ENCODE measurements at regions not wholly inside any gene's neighbourhood (a gene's known extent, or its start where the extent isn't known, plus 50 kb on each side); places are given as distances from the start of the nearest gene placed in this dataset.

GRCh38 chr3:147618691-147619090 is 209.5 kb downstream of the ZIC1 start:
- intact Hi-C loops (cut with DNase I) = no loop called here
- Histone ChIP-seq H3K4me3 (no peak overlapping the region), H3K4me1 (no peaks in the 10 kb centered on the region), H3K9me3 (no peaks in the 10 kb centered on the region), H3K36me3 (no peaks in the 10 kb centered on the region), H3K27me3 (no peaks in the 10 kb centered on the region), H3K27ac (no peak overlapping the region)
- TF ChIP-seq POLR2AphosphoS5 (IDR thresholded peaks at IDR 0.05; ENCODE audit: insufficient read depth in 1 of 2, low read depth in 1 of 2) (no peak), POLR2A (IDR thresholded peaks at IDR 0.05) (no peak)
- DNase-seq (ENCODE audit: extremely low spot score in 2 of 2) = no peak

- no peak overlapping the region for H3K4me3 ChIP-seq
- no peak overlapping the region for H3K27ac ChIP-seq
- intact Hi-C loops (cut with DNase I) = no loop called here
- no peaks in the 10 kb centered on the region for H3K9me3 ChIP-seq
- H3K27me3 ChIP-seq = no peaks in the 10 kb centered on the region
- TF ChIP-seq POLR2A (IDR thresholded peaks at IDR 0.05) (no peak), POLR2AphosphoS5 (IDR thresholded peaks at IDR 0.05; ENCODE audit: insufficient read depth in 1 of 2, low read depth in 1 of 2) (no peak)
- TF ChIP-seq, protein P1, sequence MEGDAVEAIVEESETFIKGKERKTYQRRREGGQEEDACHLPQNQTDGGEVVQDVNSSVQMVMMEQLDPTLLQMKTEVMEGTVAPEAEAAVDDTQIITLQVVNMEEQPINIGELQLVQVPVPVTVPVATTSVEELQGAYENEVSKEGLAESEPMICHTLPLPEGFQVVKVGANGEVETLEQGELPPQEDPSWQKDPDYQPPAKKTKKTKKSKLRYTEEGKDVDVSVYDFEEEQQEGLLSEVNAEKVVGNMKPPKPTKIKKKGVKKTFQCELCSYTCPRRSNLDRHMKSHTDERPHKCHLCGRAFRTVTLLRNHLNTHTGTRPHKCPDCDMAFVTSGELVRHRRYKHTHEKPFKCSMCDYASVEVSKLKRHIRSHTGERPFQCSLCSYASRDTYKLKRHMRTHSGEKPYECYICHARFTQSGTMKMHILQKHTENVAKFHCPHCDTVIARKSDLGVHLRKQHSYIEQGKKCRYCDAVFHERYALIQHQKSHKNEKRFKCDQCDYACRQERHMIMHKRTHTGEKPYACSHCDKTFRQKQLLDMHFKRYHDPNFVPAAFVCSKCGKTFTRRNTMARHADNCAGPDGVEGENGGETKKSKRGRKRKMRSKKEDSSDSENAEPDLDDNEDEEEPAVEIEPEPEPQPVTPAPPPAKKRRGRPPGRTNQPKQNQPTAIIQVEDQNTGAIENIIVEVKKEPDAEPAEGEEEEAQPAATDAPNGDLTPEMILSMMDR (IDR thresholded peaks at IDR 0.05) = no peak
- DNase-seq (ENCODE audit: extremely low spot score in 2 of 2) = no peak
- no peaks in the 10 kb centered on the region for H3K4me1 ChIP-seq
- no peaks in the 10 kb centered on the region for H3K36me3 ChIP-seq
Measured at GRCh38 chr3:147619921-147620560, 210.9 kb downstream of the ZIC1 start.

DNA sequence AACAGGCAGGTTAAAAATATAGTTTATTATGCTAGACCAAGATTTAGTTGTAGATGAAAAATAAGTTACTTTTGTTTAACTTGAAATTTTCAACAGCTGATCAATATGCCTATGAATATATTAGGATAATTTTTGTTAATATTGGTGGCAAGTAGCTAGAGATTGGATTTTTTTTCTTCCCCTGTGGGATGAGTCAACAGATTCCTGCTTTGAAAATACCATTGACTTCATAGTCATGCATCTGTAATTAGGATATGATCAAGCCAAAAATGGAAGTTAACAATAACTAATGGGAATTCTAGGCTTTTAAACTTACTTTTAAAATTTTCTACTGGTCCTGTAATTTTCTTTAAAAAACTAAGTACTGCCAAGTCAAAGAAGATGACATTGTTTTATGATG is 211.7 kb downstream of the ZIC1 start:
- no peaks in the 10 kb centered on the region for H3K36me3 ChIP-seq
- intact Hi-C loops (cut with DNase I) = no loop called here

GRCh38 chr3:147630921-147631415 is 221.8 kb downstream of the ZIC1 start:
- Histone ChIP-seq H3K4me1 (no peaks in the 10 kb centered on the region), H3K9me3 (no peaks in the 10 kb centered on the region), H3K36me3 (no peaks in the 10 kb centered on the region), H3K27me3 (no peaks in the 10 kb centered on the region), H3K27ac (no peak overlapping the region), H3K4me3 (no peak overlapping the region)
- TF ChIP-seq, protein P1 (IDR thresholded peaks at IDR 0.05) = no peak
- TF ChIP-seq POLR2A (IDR thresholded peaks at IDR 0.05) (no peak), POLR2AphosphoS5 (IDR thresholded peaks at IDR 0.05; ENCODE audit: insufficient read depth in 1 of 2, low read depth in 1 of 2) (no peak)
- DNase-seq (ENCODE audit: extremely low spot score in 2 of 2) = no peak
- intact Hi-C loops (cut with DNase I) = no loop called here

More for the DNA sequence above, 211.7 kb downstream of the ZIC1 start:
- TF ChIP-seq, protein P1 (IDR thresholded peaks at IDR 0.05) = no peak
- TF ChIP-seq POLR2AphosphoS5 (IDR thresholded peaks at IDR 0.05; ENCODE audit: insufficient read depth in 1 of 2, low read depth in 1 of 2) = no peak
- TF ChIP-seq POLR2A (IDR thresholded peaks at IDR 0.05) = no peak
- Histone ChIP-seq H3K9me3 (no peaks in the 10 kb centered on the region), H3K27me3 (no peaks in the 10 kb centered on the region), H3K4me1 (no peaks in the 10 kb centered on the region), H3K27ac (no peak overlapping the region), H3K4me3 (no peak overlapping the region)
- no peak for DNase-seq (ENCODE audit: extremely low spot score in 2 of 2)

DNA sequence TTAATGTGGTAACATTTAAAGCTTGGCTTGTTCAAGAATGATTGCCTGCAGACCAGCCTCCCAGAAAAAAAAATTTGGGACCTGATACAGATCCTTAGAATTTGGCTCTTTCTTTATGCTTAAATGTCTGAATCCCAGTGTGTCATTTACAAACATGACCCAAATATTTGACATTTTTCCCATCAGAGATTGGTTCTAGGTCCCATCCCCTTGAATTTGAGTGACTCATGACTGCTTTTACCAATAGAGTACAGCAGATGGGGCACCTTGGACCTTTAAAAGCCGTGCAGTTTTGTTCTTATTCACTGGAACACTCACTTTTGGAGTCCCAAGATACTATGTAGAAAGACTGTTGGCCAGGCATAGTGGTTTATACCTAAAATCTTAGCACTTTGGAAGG is 231.6 kb downstream of the ZIC1 start:
- Histone ChIP-seq H3K27ac (no peak overlapping the region), H3K27me3 (no peaks in the 10 kb centered on the region), H3K4me1 (no peaks in the 10 kb centered on the region), H3K4me3 (no peak overlapping the region), H3K9me3 (no peaks in the 10 kb centered on the region), H3K36me3 (no peaks in the 10 kb centered on the region)
- intact Hi-C loops (cut with DNase I) = no loop called here
- no peak for DNase-seq (ENCODE audit: extremely low spot score in 2 of 2)
- no peak for TF ChIP-seq POLR2AphosphoS5 (IDR thresholded peaks at IDR 0.05; ENCODE audit: insufficient read depth in 1 of 2, low read depth in 1 of 2)
- TF ChIP-seq, protein P1 (IDR thresholded peaks at IDR 0.05) = no peak
